ENCODE measurements at regions not wholly inside any gene's neighbourhood (a gene's known extent, or its start where the extent isn't known, plus 50 kb on each side); places are given as distances from the start of the nearest gene placed in this dataset.

GRCh38 chr4:91965166-91965565 lies 338.6 kb upstream of the GRID2 start:
- H4K20me1 ChIP-seq (ENCODE audit: insufficient read depth, low read length) = no peaks in the 10 kb centered on the region
- no peak overlapping the region for H3K4me2 ChIP-seq (ENCODE audit: low read length)
- DNase-seq (ENCODE audit: low read depth) = no peak
- no peak overlapping the region for H3K9ac ChIP-seq (ENCODE audit: low read length)
- no peaks in the 10 kb centered on the region for H3K27me3 Mint-ChIP-seq (ENCODE audit: low read depth, unreplicated experiment)
- H3K4me1 ChIP-seq (ENCODE audit: insufficient read depth, low read length) = no peaks in the 10 kb centered on the region
- H3K4me3 Mint-ChIP-seq (ENCODE audit: unreplicated experiment) = no peak overlapping the region
- no peak overlapping the region for H3K27ac Mint-ChIP-seq (ENCODE audit: unreplicated experiment)
- H3K4me1 Mint-ChIP-seq (ENCODE audit: low read depth, unreplicated experiment) = peaks cover 3% of the 10 kb centered on the region
- no peak overlapping the region for H3K27ac ChIP-seq (ENCODE audit: low read depth, low read length)
- no peaks in the 10 kb centered on the region for H3K36me3 Mint-ChIP-seq (ENCODE audit: low read depth, unreplicated experiment)
- H3K4me3 ChIP-seq (ENCODE audit: insufficient read depth, low read depth, low read length) = no peak overlapping the region
- no peak for FAIRE-seq
- H3K9me3 Mint-ChIP-seq (ENCODE audit: unreplicated experiment) = no peaks in the 10 kb centered on the region
- no peaks in the 10 kb centered on the region for H3K27me3 ChIP-seq (ENCODE audit: insufficient read depth, low read length)
- H2AFZ ChIP-seq (ENCODE audit: low read depth, low read length) = no peak overlapping the region
- H3K36me3 ChIP-seq (ENCODE audit: insufficient read depth, low read length) = no peaks in the 10 kb centered on the region
- TF ChIP-seq CTCF (IDR thresholded peaks at IDR 0.05; ENCODE audit: insufficient read depth, low read depth, low read length) (no peak), EZH2 (IDR thresholded peaks at IDR 0.05; ENCODE audit: insufficient read depth, low read length) (no peak)
- no peaks in the 10 kb centered on the region for H3K9me3 ChIP-seq (ENCODE audit: insufficient read depth, low read depth, low read length)
- H3K79me2 ChIP-seq (ENCODE audit: insufficient read depth, low read length) = no peaks in the 10 kb centered on the region

GRCh38 chr4:91973479-91974153 lies 330.1 kb upstream of the GRID2 start:
- H3K9me3 Mint-ChIP-seq (ENCODE audit: unreplicated experiment) = peaks cover 9% of the 10 kb centered on the region
- no peaks in the 10 kb centered on the region for H4K20me1 ChIP-seq (ENCODE audit: insufficient read depth, low read length)
- no peak overlapping the region for H3K4me2 ChIP-seq (ENCODE audit: low read length)

More at GRCh38 chr4:91973479-91974153, 330.1 kb upstream of the GRID2 start:
- no peak overlapping the region for H3K9ac ChIP-seq (ENCODE audit: low read length)
- no peaks in the 10 kb centered on the region for H3K79me2 ChIP-seq (ENCODE audit: insufficient read depth, low read length)
- Mint-ChIP-seq H3K4me1 (ENCODE audit: low read depth, unreplicated experiment) (no peaks in the 10 kb centered on the region), H3K27me3 (ENCODE audit: low read depth, unreplicated experiment) (no peaks in the 10 kb centered on the region), H3K36me3 (ENCODE audit: low read depth, unreplicated experiment) (no peaks in the 10 kb centered on the region), H3K4me3 (ENCODE audit: unreplicated experiment) (no peak overlapping the region), H3K27ac (ENCODE audit: unreplicated experiment) (no peak overlapping the region)
- TF ChIP-seq EZH2 (IDR thresholded peaks at IDR 0.05; ENCODE audit: insufficient read depth, low read length) = no peak
- no peak for TF ChIP-seq CTCF (IDR thresholded peaks at IDR 0.05; ENCODE audit: insufficient read depth, low read depth, low read length)
- no peaks in the 10 kb centered on the region for H3K36me3 ChIP-seq (ENCODE audit: insufficient read depth, low read length)
- H3K4me3 ChIP-seq (ENCODE audit: insufficient read depth, low read depth, low read length) = no peak overlapping the region
- DNase-seq (ENCODE audit: low read depth) (no peak), FAIRE-seq (no peak)
- H3K27me3 ChIP-seq (ENCODE audit: insufficient read depth, low read length) = no peaks in the 10 kb centered on the region
- H3K9me3 ChIP-seq (ENCODE audit: insufficient read depth, low read depth, low read length) = no peaks in the 10 kb centered on the region
- no peak overlapping the region for H2AFZ ChIP-seq (ENCODE audit: low read depth, low read length)
- H3K27ac ChIP-seq (ENCODE audit: low read depth, low read length) = no peak overlapping the region
- no peaks in the 10 kb centered on the region for H3K4me1 ChIP-seq (ENCODE audit: insufficient read depth, low read length)
